Effector memory CD8-positive, alpha-beta T cell (primary cell): ENCODE measurements at regions not wholly inside any gene's neighbourhood (a gene's known extent, or its start where the extent isn't known, plus 50 kb on each side); places are given as distances from the start of the nearest gene placed in this dataset.

Experiments used
- ATAC-seq: fragments of 150-1000 bp; cut with Tn5 transposase; replicated peaks from 2 replicates; pipeline ENCODE4 v1.10.0; 2021; ENCODE audit warnings: mild to moderate bottlenecking, moderate library complexity
- DNase-seq, 3 experiments: peaks; one replicate each; pipeline ENCODE4 v3.0.0; 2021
- H3K27ac Mint-ChIP-seq, 2 donors: one replicate each; pipeline ENCODE4 v1.8.0; 2022; ENCODE audit warnings: mild to moderate bottlenecking in 2 of 2, mixed read lengths in 2 of 2, moderate library complexity in 2 of 2
- H3K27me3 Mint-ChIP-seq, 2 donors: one replicate each; pipeline ENCODE4 v1.8.0; 2022; ENCODE audit warnings: mixed read lengths in 2 of 2
- H3K36me3 Mint-ChIP-seq: one replicate; pipeline ENCODE4 v1.8.0; 2022; ENCODE audit warnings: mild to moderate bottlenecking, moderate library complexity, mixed read lengths; ENCODE audit not compliant: insufficient read depth
- H3K4me1 Mint-ChIP-seq, 2 donors: one replicate each; pipeline ENCODE4 v1.8.0; 2022; ENCODE audit warnings: low read depth in 2 of 2, mixed read lengths in 2 of 2
- H3K4me3 Mint-ChIP-seq, 2 donors: one replicate each; pipeline ENCODE4 v1.8.0; 2022; ENCODE audit warnings: mild to moderate bottlenecking in 2 of 2, mixed read lengths in 2 of 2, moderate library complexity in 2 of 2
- H3K9me3 Mint-ChIP-seq, 2 donors: one replicate each; pipeline ENCODE4 v1.8.0; 2022; ENCODE audit warnings: mixed read lengths in 2 of 2

GRCh38 chr2:19000776-19001175 lies 357.6 kb downstream of the OSR1 start:
- ATAC-seq (no peak), DNase-seq (no peak)
- Mint-ChIP-seq H3K27me3 (no peaks in the 10 kb centered on the region), H3K4me1 (no peaks in the 10 kb centered on the region), H3K9me3 (no peaks in the 10 kb centered on the region), H3K36me3 (no peaks in the 10 kb centered on the region), H3K27ac (no peak overlapping the region), H3K4me3 (no peak overlapping the region)

- DNase-seq (no peak), ATAC-seq (no peak)
- Mint-ChIP-seq H3K4me1 (no peaks in the 10 kb centered on the region), H3K9me3 (no peaks in the 10 kb centered on the region), H3K4me3 (no peak overlapping the region), H3K27ac (no peak overlapping the region), H3K27me3 (no peaks in the 10 kb centered on the region), H3K36me3 (peaks cover 3% of the 10 kb centered on the region)
Measured at GRCh38 chr2:18999198-18999597, 359.2 kb downstream of the OSR1 start.

GRCh38 chr2:18998491-18998890 lies 359.9 kb downstream of the OSR1 start:
- peaks cover 3% of the 10 kb centered on the region for H3K36me3 Mint-ChIP-seq
- H3K9me3 Mint-ChIP-seq, result no peaks in the 10 kb centered on the region
- no peaks in the 10 kb centered on the region for H3K27me3 Mint-ChIP-seq
- no peak overlapping the region for H3K27ac Mint-ChIP-seq
- ATAC-seq (no peak), DNase-seq (no peak)
- no peak overlapping the region for H3K4me3 Mint-ChIP-seq
- no peaks in the 10 kb centered on the region for H3K4me1 Mint-ChIP-seq

GRCh38 chr2:18993756-18994338 lies 364.6 kb downstream of the OSR1 start:
- no peak for ATAC-seq
- no peaks in the 10 kb centered on the region for H3K4me1 Mint-ChIP-seq
- no peaks in the 10 kb centered on the region for H3K9me3 Mint-ChIP-seq
- no peak overlapping the region for H3K27ac Mint-ChIP-seq
- DNase-seq, result no peak
- H3K27me3 Mint-ChIP-seq, result no peaks in the 10 kb centered on the region
- no peak overlapping the region for H3K4me3 Mint-ChIP-seq
- peaks cover 3% of the 10 kb centered on the region for H3K36me3 Mint-ChIP-seq

GRCh38 chr2:18991177-18992168 lies 366.9 kb downstream of the OSR1 start:
- DNase-seq, result no peak
- Mint-ChIP-seq H3K27me3 (no peaks in the 10 kb centered on the region), H3K36me3 (peaks cover 3% of the 10 kb centered on the region), H3K4me1 (no peaks in the 10 kb centered on the region), H3K4me3 (no peak overlapping the region), H3K27ac (no peak overlapping the region), H3K9me3 (no peaks in the 10 kb centered on the region)
- ATAC-seq, result no peak

GRCh38 chr2:18988631-18989232 lies 369.7 kb downstream of the OSR1 start:
- Mint-ChIP-seq H3K36me3 (no peaks in the 10 kb centered on the region), H3K4me3 (no peak overlapping the region), H3K9me3 (no peaks in the 10 kb centered on the region), H3K27ac (no peak overlapping the region), H3K4me1 (no peaks in the 10 kb centered on the region), H3K27me3 (no peaks in the 10 kb centered on the region)
- no peak for ATAC-seq
- DNase-seq, result no peak

GRCh38 chr2:18987592-18988073 lies 370.8 kb downstream of the OSR1 start:
- no peak for DNase-seq
- Mint-ChIP-seq H3K27ac (no peak overlapping the region), H3K36me3 (no peaks in the 10 kb centered on the region), H3K4me3 (no peak overlapping the region), H3K4me1 (no peaks in the 10 kb centered on the region), H3K9me3 (no peaks in the 10 kb centered on the region), H3K27me3 (no peaks in the 10 kb centered on the region)
- no peak for ATAC-seq

- no peak for DNase-seq
- Mint-ChIP-seq H3K4me3 (no peak overlapping the region), H3K27ac (no peak overlapping the region), H3K36me3 (no peaks in the 10 kb centered on the region), H3K4me1 (no peaks in the 10 kb centered on the region), H3K27me3 (no peaks in the 10 kb centered on the region), H3K9me3 (no peaks in the 10 kb centered on the region)
- ATAC-seq, result no peak
Measured at GRCh38 chr2:18987016-18987415, 371.4 kb downstream of the OSR1 start.

- no peaks in the 10 kb centered on the region for H3K36me3 Mint-ChIP-seq
- DNase-seq (no peak), ATAC-seq (no peak)
- no peak overlapping the region for H3K27ac Mint-ChIP-seq
- no peaks in the 10 kb centered on the region for H3K9me3 Mint-ChIP-seq
- no peaks in the 10 kb centered on the region for H3K4me1 Mint-ChIP-seq
- no peaks in the 10 kb centered on the region for H3K27me3 Mint-ChIP-seq
- no peak overlapping the region for H3K4me3 Mint-ChIP-seq
Measured at GRCh38 chr2:18986046-18986445, 372.4 kb downstream of the OSR1 start.

- Mint-ChIP-seq H3K4me3 (no peak overlapping the region), H3K27ac (no peak overlapping the region), H3K27me3 (no peaks in the 10 kb centered on the region), H3K36me3 (no peaks in the 10 kb centered on the region), H3K9me3 (peaks cover 0 to 2% of the 10 kb centered on the region in 2 donors), H3K4me1 (peaks cover 0 to 3% of the 10 kb centered on the region in 2 donors)
- ATAC-seq, result no peak
- DNase-seq, result no peak
Measured at GRCh38 chr2:18980786-18981430, 377.5 kb downstream of the OSR1 start.

GRCh38 chr2:18980104-18980785 lies 378.2 kb downstream of the OSR1 start:
- no peak for DNase-seq
- H3K27ac Mint-ChIP-seq, result no peak overlapping the region
- H3K9me3 Mint-ChIP-seq, result peaks cover 0 to 2% of the 10 kb centered on the region in 2 donors
- H3K4me1 Mint-ChIP-seq, result peaks cover 0 to 3% of the 10 kb centered on the region in 2 donors
- no peak overlapping the region for H3K4me3 Mint-ChIP-seq
- H3K36me3 Mint-ChIP-seq, result no peaks in the 10 kb centered on the region
- ATAC-seq, result no peak
- H3K27me3 Mint-ChIP-seq, result no peaks in the 10 kb centered on the region

GRCh38 chr2:18977409-18977808 lies 381.0 kb downstream of the OSR1 start:
- no peaks in the 10 kb centered on the region for H3K36me3 Mint-ChIP-seq

More at GRCh38 chr2:18977409-18977808, 381.0 kb downstream of the OSR1 start:
- Mint-ChIP-seq H3K27ac (no peak overlapping the region), H3K4me1 (peaks cover 0 to 3% of the 10 kb centered on the region in 2 donors), H3K27me3 (no peaks in the 10 kb centered on the region), H3K9me3 (peaks cover 0 to 2% of the 10 kb centered on the region in 2 donors), H3K4me3 (no peak overlapping the region)
- ATAC-seq, result no peak
- no peak for DNase-seq
